Muscle layer of duodenum (tissue), 2 donors: ENCODE measurements at regions not wholly inside any gene's neighbourhood (a gene's known extent, or its start where the extent isn't known, plus 50 kb on each side); places are given as distances from the start of the nearest gene placed in this dataset.

Experiments
- H3K27ac ChIP-seq: one replicate; pipeline ENCODE4 v1.7.0; 2013; ENCODE audit warnings: mild to moderate bottlenecking, low read length
- H3K27me3 ChIP-seq: one replicate; pipeline ENCODE4 v1.7.0; 2013; ENCODE audit warnings: low read depth, mild to moderate bottlenecking, control low read depth, low read length
- H3K36me3 ChIP-seq, 2 donors: one replicate each; pipeline ENCODE4 v1.7.0; 2013; ENCODE audit warnings: low read length in 2 of 2, control low read depth in 1 of 2, mild to moderate bottlenecking in 1 of 2; ENCODE audit not compliant: insufficient read depth in 2 of 2, control insufficient read depth in 1 of 2
- H3K4me1 ChIP-seq, 2 donors: one replicate each; pipeline ENCODE4 v1.7.0; 2013; ENCODE audit warnings: low read length in 2 of 2, mild to moderate bottlenecking in 2 of 2, control low read depth in 1 of 2, moderate library complexity in 1 of 2; ENCODE audit not compliant: insufficient read depth in 2 of 2, control insufficient read depth in 1 of 2
- H3K4me3 ChIP-seq, 2 donors: one replicate each; pipeline ENCODE4 v1.7.0; 2013; ENCODE audit warnings: low read length in 2 of 2, low read depth in 1 of 2, mild to moderate bottlenecking in 1 of 2
- H3K9me3 ChIP-seq, 2 donors: one replicate each; pipeline ENCODE4 v1.7.0; 2013; ENCODE audit warnings: low read length in 2 of 2, control low read depth in 1 of 2, mild to moderate bottlenecking in 1 of 2; ENCODE audit not compliant: control insufficient read depth in 1 of 2
- donor health status: healthy.

DNA sequence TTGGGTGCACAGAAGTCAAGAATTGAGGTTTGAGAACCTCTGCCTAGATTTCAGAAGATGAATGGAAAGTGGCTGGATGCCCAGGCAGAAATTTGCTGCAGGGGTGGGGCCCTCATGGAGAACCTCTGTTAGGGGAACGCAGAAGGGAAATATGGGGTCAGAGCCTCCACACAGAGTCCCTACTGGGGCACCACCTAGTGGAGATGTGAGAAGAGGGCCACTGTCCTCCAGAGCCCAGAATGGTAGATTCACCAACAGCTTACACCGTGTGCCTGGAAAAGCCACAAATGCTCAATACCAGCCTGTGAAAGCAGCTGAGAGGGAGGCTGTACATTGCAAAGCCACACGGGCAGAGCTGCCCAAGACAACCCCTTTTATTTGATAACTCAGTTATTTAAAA lies 383.5 kb downstream of the TLE4 start:
- Histone ChIP-seq H3K27ac (no peak overlapping the region), H3K36me3 (no peaks in the 10 kb centered on the region), H3K9me3 (no peaks in the 10 kb centered on the region), H3K27me3 (no peaks in the 10 kb centered on the region), H3K4me1 (no peaks in the 10 kb centered on the region), H3K4me3 (no peak overlapping the region)

DNA sequence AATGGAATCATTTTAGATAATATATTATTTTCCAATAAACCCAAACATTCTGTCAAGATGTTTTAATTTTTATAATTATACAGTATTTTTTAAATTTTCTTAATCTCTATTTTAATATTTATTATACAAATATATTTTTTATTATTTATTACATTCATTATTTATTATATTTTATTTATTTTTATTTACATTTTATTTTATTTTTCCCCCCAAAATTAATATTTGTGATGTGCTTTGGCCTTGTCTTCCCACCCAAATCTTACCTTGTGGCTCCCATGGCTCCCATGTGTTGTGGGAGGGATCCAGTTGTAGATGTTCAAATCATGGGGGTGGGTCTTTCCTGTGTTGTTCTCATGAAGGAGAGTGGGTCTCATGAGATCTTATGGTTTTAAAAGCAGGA lies 382.1 kb downstream of the TLE4 start:
- H3K9me3 ChIP-seq, result no peaks in the 10 kb centered on the region

DNA sequence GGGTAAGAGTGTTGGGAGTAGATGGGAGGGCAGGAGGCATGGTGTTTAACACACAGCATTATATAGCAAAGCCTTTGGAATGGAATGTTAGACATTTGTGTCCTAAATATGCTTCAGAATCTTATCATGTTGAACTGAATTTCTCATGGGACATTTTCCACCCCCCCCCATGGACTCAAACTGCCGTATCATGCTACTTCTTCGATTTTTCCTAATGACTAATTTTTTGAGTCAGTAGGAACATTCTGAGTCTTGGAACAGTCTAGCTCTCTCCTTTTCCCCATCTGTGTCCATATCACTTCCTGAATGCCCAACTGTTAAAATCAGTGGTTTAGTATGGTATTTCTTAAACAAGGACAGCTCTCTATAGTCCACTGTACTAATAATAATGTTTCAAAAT lies 380.6 kb downstream of the TLE4 start:
- no peak overlapping the region for H3K4me3 ChIP-seq
- H3K36me3 ChIP-seq, result no peaks in the 10 kb centered on the region
- H3K4me1 ChIP-seq, result peaks cover 0 to 1% of the 10 kb centered on the region in 2 donors
- no peaks in the 10 kb centered on the region for H3K9me3 ChIP-seq
- no peaks in the 10 kb centered on the region for H3K27me3 ChIP-seq
- H3K27ac ChIP-seq, result no peak overlapping the region

More for the DNA sequence above, 382.1 kb downstream of the TLE4 start:
- Histone ChIP-seq H3K27me3 (no peaks in the 10 kb centered on the region), H3K27ac (no peak overlapping the region), H3K36me3 (no peaks in the 10 kb centered on the region), H3K4me1 (no peaks in the 10 kb centered on the region), H3K4me3 (no peak overlapping the region)

DNA sequence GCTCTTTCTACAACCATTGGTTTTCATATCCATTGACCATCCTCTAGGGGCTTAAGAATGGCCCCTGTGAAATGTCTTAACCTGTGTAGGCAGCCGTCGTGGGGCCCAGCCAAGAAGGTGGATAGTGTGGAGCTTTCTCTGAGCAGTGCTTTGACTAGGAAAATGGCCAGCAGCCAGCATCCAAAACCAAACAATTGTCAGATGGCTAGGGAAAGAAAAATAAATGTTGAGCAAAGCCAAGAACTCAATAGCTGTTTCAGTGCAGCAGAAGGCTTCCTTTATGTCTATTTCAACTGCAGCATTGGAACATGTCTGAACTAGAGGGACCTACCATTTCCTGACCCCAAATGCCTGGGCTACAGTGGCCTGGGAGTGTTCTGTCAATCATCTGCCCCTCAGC lies 374.9 kb downstream of the TLE4 start:
- no peaks in the 10 kb centered on the region for H3K27me3 ChIP-seq
- no peaks in the 10 kb centered on the region for H3K9me3 ChIP-seq
- no peaks in the 10 kb centered on the region for H3K36me3 ChIP-seq
- H3K4me3 ChIP-seq, result no peak overlapping the region
- no peak overlapping the region for H3K27ac ChIP-seq
- peaks cover 0 to 8% of the 10 kb centered on the region in 2 donors for H3K4me1 ChIP-seq

DNA sequence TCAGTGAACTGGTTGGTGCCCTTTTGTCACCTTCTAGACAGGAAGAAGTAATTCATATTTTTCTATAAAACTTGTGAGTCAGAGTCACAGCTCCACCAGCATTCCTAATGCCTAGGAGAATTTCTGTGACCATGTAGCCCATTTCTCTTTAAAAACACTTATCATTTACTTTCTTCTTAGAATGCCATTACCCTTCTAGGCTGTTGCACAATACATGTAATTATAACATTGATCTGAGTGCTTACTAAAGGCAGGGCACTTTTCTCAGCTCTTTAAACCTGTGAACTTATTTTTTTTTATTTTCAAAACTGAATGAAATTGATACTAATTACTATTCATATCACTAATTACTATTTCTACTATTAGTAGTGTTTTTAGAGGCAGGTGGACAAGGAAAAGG lies 373.7 kb downstream of the TLE4 start:
- no peaks in the 10 kb centered on the region for H3K36me3 ChIP-seq
- H3K27me3 ChIP-seq, result no peaks in the 10 kb centered on the region
- no peak overlapping the region for H3K4me3 ChIP-seq
- H3K9me3 ChIP-seq, result no peaks in the 10 kb centered on the region
- peaks cover 0 to 8% of the 10 kb centered on the region in 2 donors for H3K4me1 ChIP-seq
- H3K27ac ChIP-seq, result no peak overlapping the region

DNA sequence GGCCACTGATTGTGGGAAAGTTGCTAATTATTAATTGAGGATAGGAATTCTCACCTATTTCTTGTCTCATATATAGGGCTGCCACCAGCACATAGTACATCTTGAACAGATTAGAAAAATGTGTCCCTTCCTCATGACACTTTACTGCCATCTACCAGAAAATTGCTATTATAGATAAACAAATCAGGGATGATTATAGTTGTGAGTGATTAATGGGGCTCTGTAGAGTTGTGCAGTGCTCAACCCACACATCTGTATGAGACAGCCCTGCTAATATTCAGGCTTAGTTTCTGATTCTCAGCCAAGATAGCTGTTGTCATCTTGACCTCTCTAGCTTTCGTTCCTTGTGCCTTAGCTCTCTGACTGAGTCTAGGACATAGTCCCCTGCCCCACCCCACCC lies 373.3 kb downstream of the TLE4 start:
- H3K27me3 ChIP-seq, result no peaks in the 10 kb centered on the region
- no peaks in the 10 kb centered on the region for H3K9me3 ChIP-seq
- H3K36me3 ChIP-seq, result no peaks in the 10 kb centered on the region
- H3K27ac ChIP-seq, result no peak overlapping the region
- H3K4me3 ChIP-seq, result no peak overlapping the region
- peaks cover 0 to 8% of the 10 kb centered on the region in 2 donors for H3K4me1 ChIP-seq

DNA sequence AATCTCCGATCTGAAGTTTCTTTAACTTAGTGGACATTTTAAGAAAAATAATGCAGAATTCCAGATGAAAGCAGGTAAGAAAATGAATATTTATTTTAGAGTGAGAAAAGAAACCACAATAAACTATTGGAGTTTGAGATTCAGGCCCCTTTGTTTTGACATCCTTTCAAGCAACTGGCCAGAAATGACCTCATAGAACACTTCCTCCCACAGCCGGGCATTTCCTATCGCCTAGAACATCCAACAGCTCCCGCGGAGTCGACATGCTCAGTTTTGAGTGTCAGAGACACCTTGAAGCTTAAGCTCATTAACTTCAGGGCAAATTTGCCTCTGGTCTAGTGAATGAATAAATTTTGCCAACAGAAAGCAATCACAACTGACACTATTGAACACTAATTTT lies 369.2 kb downstream of the TLE4 start:
- Histone ChIP-seq H3K4me3 (no peak overlapping the region), H3K4me1 (no peaks in the 10 kb centered on the region), H3K36me3 (no peaks in the 10 kb centered on the region), H3K27ac (no peak overlapping the region), H3K9me3 (no peaks in the 10 kb centered on the region), H3K27me3 (no peaks in the 10 kb centered on the region)

DNA sequence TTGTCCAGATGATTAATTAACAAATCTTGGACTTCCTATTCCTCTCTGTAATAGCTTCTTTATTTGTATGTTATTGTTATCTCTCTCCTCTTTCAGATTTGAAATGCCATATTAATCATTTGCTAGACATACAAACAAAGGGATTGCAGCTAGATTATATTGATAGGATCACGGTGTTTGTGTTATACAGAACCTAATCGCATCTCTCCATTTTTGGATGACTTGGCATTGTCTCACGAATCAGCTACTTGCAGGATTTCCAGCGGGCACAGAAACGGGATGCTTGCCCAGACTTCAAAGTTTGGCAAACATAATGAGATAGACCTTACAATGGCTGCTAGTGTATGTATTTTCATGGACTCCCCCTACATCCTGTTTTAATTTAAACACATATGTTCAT lies 368.1 kb downstream of the TLE4 start:
- H3K36me3 ChIP-seq, result no peaks in the 10 kb centered on the region
- H3K4me1 ChIP-seq, result no peaks in the 10 kb centered on the region
- H3K9me3 ChIP-seq, result no peaks in the 10 kb centered on the region
- no peak overlapping the region for H3K4me3 ChIP-seq
- H3K27me3 ChIP-seq, result no peaks in the 10 kb centered on the region
- no peak overlapping the region for H3K27ac ChIP-seq

DNA sequence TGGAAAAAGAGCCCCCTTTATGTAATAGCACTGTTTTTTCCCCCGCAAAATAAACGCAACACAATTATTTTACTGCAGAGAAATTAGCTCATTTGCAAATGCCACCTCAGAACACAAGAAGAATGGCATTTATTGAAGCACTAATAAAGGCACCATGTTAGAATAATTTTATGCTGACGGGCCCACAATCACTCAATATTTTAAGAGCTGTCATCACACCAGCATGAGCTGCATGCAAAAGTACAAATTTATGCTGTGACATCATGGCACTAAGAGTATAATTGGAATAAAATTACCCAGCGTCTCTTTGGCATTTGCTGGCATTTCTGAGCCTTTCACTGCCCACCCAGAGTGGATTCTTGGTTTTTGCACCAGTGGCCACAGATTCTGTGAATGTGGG lies 364.6 kb downstream of the TLE4 start:
- no peak overlapping the region for H3K27ac ChIP-seq
- no peak overlapping the region for H3K4me3 ChIP-seq
- no peaks in the 10 kb centered on the region for H3K36me3 ChIP-seq
- no peaks in the 10 kb centered on the region for H3K9me3 ChIP-seq
- H3K27me3 ChIP-seq, result no peaks in the 10 kb centered on the region
- H3K4me1 ChIP-seq, result no peaks in the 10 kb centered on the region

DNA sequence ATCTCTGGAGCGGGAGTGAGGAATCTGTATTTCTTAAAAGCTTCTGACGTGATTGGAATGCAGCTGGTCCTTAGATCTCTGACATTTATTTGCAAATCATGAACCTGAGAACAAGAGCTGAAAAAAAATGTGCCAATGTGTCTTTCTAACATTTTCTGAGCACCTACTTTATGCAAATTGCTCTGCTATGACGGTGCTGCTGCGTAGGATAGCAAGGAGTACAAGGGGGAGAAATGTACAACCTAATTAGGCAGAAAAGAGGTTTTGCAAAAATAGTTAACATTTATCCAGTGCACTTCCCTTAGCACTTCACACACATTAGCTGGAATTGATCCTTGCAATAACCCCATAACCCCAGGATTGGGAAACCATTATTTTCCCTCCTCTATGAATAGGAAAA lies 357.5 kb downstream of the TLE4 start:
- no peaks in the 10 kb centered on the region for H3K9me3 ChIP-seq
- no peaks in the 10 kb centered on the region for H3K27me3 ChIP-seq
- no peaks in the 10 kb centered on the region for H3K36me3 ChIP-seq
- H3K27ac ChIP-seq, result no peak overlapping the region
- no peak overlapping the region for H3K4me3 ChIP-seq
- no peaks in the 10 kb centered on the region for H3K4me1 ChIP-seq

DNA sequence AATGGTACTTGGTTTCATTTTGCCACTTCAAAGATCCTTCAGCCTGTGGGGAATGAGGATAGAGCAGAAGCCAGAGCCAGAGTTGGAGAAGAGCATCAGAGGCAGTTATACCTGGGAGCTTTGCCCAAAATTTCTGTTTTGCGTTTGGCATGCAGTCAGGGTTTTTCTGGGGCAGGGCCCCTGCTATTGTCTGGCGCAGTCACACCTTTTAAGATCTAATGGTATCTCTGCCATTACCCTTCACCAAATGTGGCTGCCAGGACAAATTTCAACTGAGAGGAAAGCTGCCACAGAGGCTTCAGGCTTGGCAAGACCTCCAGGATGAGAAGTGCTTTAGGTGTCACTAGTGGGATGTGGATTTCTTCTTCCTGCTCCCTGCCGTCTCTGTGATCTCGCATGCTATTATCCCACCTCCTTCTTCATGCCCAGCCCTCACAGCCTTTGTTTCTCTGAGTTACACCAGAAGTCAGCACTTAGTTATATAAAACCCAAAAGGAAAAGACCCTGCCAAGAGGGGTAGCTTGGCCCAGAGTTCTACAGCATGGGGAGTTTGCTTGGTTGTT lies 357.0 kb downstream of the TLE4 start:
- Histone ChIP-seq H3K4me1 (no peaks in the 10 kb centered on the region), H3K36me3 (no peaks in the 10 kb centered on the region), H3K27ac (no peak overlapping the region), H3K9me3 (no peaks in the 10 kb centered on the region), H3K27me3 (no peaks in the 10 kb centered on the region), H3K4me3 (no peak overlapping the region)

DNA sequence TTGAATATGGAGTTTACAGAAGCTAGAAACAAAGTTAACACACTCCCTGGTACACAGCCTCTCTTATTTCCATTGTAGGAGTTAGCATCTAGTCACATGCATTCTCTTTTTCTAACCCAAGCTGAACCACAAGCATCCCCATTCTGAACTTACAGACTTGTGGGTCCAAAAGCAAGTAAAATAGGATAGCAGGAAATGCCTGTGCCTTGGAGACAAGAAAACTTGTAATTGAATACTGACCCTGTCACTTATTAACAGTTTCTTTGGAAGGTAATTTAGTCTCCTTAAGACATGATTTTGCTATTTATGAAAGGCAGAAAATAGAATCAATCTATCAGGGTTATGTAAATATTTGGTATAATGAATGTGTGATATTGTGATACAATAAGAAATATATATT lies 353.6 kb downstream of the TLE4 start:
- Histone ChIP-seq H3K27ac (no peak overlapping the region), H3K4me1 (no peaks in the 10 kb centered on the region), H3K9me3 (no peaks in the 10 kb centered on the region), H3K4me3 (no peak overlapping the region), H3K36me3 (no peaks in the 10 kb centered on the region), H3K27me3 (no peaks in the 10 kb centered on the region)
